HCT116 (cell line): ENCODE measurements at regions not wholly inside any gene's neighbourhood (a gene's known extent, or its start where the extent isn't known, plus 50 kb on each side); places are given as distances from the start of the nearest gene placed in this dataset.

Experiments
- ATAC-seq: fragments of 200-7000 bp; cut with Tn5 transposase; 2 replicates; pipeline ENCODE4 v1.9.1; 2020; ENCODE audit warnings: mild to moderate bottlenecking, moderate library complexity
- BruUV-seq: library from RNA; stranded (reverse); fragments of 400-500 nt; replicated peaks from 2 replicates; lab custom pipeline; 2021; lab: Mats Ljungman, UMichigan
- CTCF ChIA-PET: fragments of 300-600 bp; sonication (Branson Sonifier 250); formaldehyde crosslinking; loops from one replicate; lab custom pipeline; 2021; ENCODE audit warnings: antibody characterized with exemption; lab: Charles Lee
- POLR2A ChIA-PET: fragments of 300-600, 350-600 bp; sonication (Branson Sonifier 250); formaldehyde crosslinking; loops from one replicate; lab custom pipeline; 2021; ENCODE audit warnings: antibody characterized with exemption; lab: Charles Lee
- RAD21 ChIA-PET, 2 experiments: fragments of 300-600 bp; sonication (Branson Sonifier 250); formaldehyde crosslinking; loops; one replicate each; lab custom pipeline; 2023; ENCODE audit warnings: low total read pairs in 2 of 2; ENCODE audit not compliant: uncharacterized antibody in 2 of 2, unreplicated experiment in 2 of 2, low non-redundant PET in 1 of 2; lab: Charles Lee
- DNase-seq: peaks from one replicate; pipeline ENCODE4 v3.0.0-alpha.2; 2010; ENCODE audit warnings: low read depth, low spot score
- H2AFZ ChIP-seq: fragments of 200-600 bp; shearing (Covaris generic), sonication (generic); 2 replicates; pipeline ENCODE4 v1.6.1; 2017; ENCODE audit warnings: low read depth, mixed run types, mixed read lengths, antibody characterized with exemption, low read length; ENCODE audit not compliant: poor library complexity, severe bottlenecking
- H3K27ac ChIP-seq: 2 replicates; pipeline ENCODE4 v1.5.1; 2012; ENCODE audit warnings: low read depth, low read length
- H3K27me3 ChIP-seq: fragments of 200-600 bp; sonication (generic); 2 replicates; pipeline ENCODE4 v1.6.1; 2016; ENCODE audit warnings: mixed run types, low read length, mixed read lengths; ENCODE audit not compliant: insufficient read depth
- H3K36me3 ChIP-seq, 2 experiments: fragments of 200-500 bp in 1 of 2; fragments of 200-600 bp in 1 of 2; sonication (Bioruptor generic) in 1 of 2; sonication (generic) in 1 of 2; 2 replicates each; pipeline versions ENCODE4 v1.5.1 to v1.6.1; 2014 to 2016; ENCODE audit warnings: low read length in 2 of 2, inconsistent platforms in 1 of 2, mixed read lengths in 1 of 2, mixed run types in 1 of 2; ENCODE audit not compliant: insufficient read depth in 2 of 2, control insufficient read depth in 1 of 2
- H3K4me1 ChIP-seq, 2 experiments: fragments of 200-600 bp in 1 of 2; sonication (generic) in 1 of 2; 2 replicates each; pipeline versions ENCODE4 v1.5.1 to v1.6.1; 2012 to 2017; ENCODE audit warnings: low read length in 2 of 2, inconsistent platforms in 1 of 2, mild to moderate bottlenecking in 1 of 2, mixed read lengths in 1 of 2, mixed run types in 1 of 2, moderate library complexity in 1 of 2; ENCODE audit not compliant: insufficient read depth in 2 of 2, control insufficient read depth in 1 of 2
- H3K4me2 ChIP-seq: fragments of 200-600 bp; sonication (generic); 2 replicates; pipeline ENCODE4 v1.6.1; 2017; ENCODE audit warnings: mixed run types, low read length, mixed read lengths
- H3K4me3 ChIP-seq, 2 experiments: fragments of 200-600 bp in 1 of 2; sonication (generic) in 1 of 2; replicated peaks in 1 of 2; 2 replicates each; pipeline ENCODE4 v1.5.1; 2011 to 2016; ENCODE audit warnings: low read length in 2 of 2, control low read depth in 1 of 2, low read depth in 1 of 2, mild to moderate bottlenecking in 1 of 2, mixed read lengths in 1 of 2, mixed run types in 1 of 2
- H3K79me2 ChIP-seq: fragments of 200-600 bp; sonication (generic); 2 replicates; pipeline ENCODE4 v1.6.1; 2017; ENCODE audit warnings: mild to moderate bottlenecking, mixed run types, low read length, moderate library complexity, mixed read lengths; ENCODE audit not compliant: insufficient read depth
- H3K9ac ChIP-seq: fragments of 200-600 bp; sonication (generic); 2 replicates; pipeline ENCODE4 v1.6.1; 2016; ENCODE audit warnings: low read length, mixed read lengths
- H3K9me2 ChIP-seq: fragments of 200-600 bp; sonication (generic), shearing (Covaris generic); 2 replicates; pipeline ENCODE4 v1.6.1; 2017; ENCODE audit warnings: mixed run types, mild to moderate bottlenecking, moderate library complexity; ENCODE audit not compliant: insufficient read depth
- H3K9me3 ChIP-seq, 2 experiments: fragments of 200-500 bp in 1 of 2; fragments of 200-600 bp in 1 of 2; sonication (Bioruptor generic) in 1 of 2; sonication (generic) in 1 of 2; 2 replicates each; pipeline ENCODE4 v1.6.1; 2014 to 2017; ENCODE audit warnings: low read length in 2 of 2, mixed read lengths in 2 of 2, inconsistent platforms in 1 of 2, low read depth in 1 of 2, mild to moderate bottlenecking in 1 of 2, mixed run types in 1 of 2, moderate library complexity in 1 of 2; ENCODE audit not compliant: control insufficient read depth in 1 of 2, insufficient read depth in 1 of 2
- H4K20me1 ChIP-seq: fragments of 200-600 bp; sonication (generic), shearing (Covaris generic); 2 replicates; pipeline ENCODE4 v1.6.1; 2017; ENCODE audit warnings: mixed run types, mild to moderate bottlenecking, moderate library complexity; ENCODE audit not compliant: insufficient read depth
- CEBPB ChIP-seq: IDR thresholded peaks from 2 replicates; pipeline ENCODE4 v1.6.1; 2012; ENCODE audit warnings: low read depth
- CTCF ChIP-seq, 3 experiments: fragments of 200-600 bp in 1 of 3; sonication (generic) in 1 of 3; IDR thresholded peaks in 2 of 3; conservative IDR thresholded peaks in 1 of 3; 2 replicates each; pipeline ENCODE4 v1.5.1; 2012 to 2017; ENCODE audit warnings: low read depth in 2 of 3, low read length in 2 of 3, antibody characterized with exemption in 1 of 3, borderline replicate concordance in 1 of 3, control low read depth in 1 of 3, mild to moderate bottlenecking in 1 of 3, mixed read lengths in 1 of 3, mixed run types in 1 of 3, moderate library complexity in 1 of 3; ENCODE audit not compliant: insufficient read depth in 1 of 3
- EZH2phosphoT487 ChIP-seq: fragments of 200-600 bp; IDR thresholded peaks from 2 replicates; pipeline ENCODE4 v1.6.1; 2018; ENCODE audit warnings: antibody characterized with exemption, borderline replicate concordance
- YY1 ChIP-seq: IDR thresholded peaks from 2 replicates; pipeline ENCODE4 v1.6.1; 2011; ENCODE audit warnings: low read length, low read depth, moderate library complexity, mild to moderate bottlenecking; ENCODE audit not compliant: insufficient replicate concordance; ENCODE audit errors: extremely low read depth
- ZNF274 ChIP-seq: fragments of 200-500 bp; sonication (Bioruptor generic); IDR thresholded peaks from 2 replicates; pipeline ENCODE4 v1.6.1; 2014; ENCODE audit warnings: mild to moderate bottlenecking, low read depth, low read length, inconsistent platforms
- intact Hi-C: fragments of 100-400 bp; cut with micrococcal nuclease; formaldehyde crosslinking; loops from 2 replicates; pipeline ENCODE4 v1.10.0; 2022

GRCh38 chr9:85151741-85152140 is 482.2 kb downstream of the NTRK2 start:
- Histone ChIP-seq H3K27me3 (peaks cover 22% of the 10 kb centered on the region), H3K36me3 (no peaks in the 10 kb centered on the region), H3K4me1 (no peaks in the 10 kb centered on the region), H3K9me2 (no peaks in the 10 kb centered on the region), H3K27ac (no peak overlapping the region), H3K4me2 (no peak overlapping the region), H3K9ac (no peak overlapping the region), H3K4me3 (no peak overlapping the region), H3K79me2 (no peaks in the 10 kb centered on the region), H4K20me1 (no peaks in the 10 kb centered on the region), H2AFZ (no peak overlapping the region), H3K9me3 (no peaks in the 10 kb centered on the region)
- ChIA-PET CTCF (interaction anchor here (1.2 kb wide), 1 partner anchor 10 kb away, joined by 3 read pairs; no protein-coding TSS in a partner anchor), POLR2A (no interaction called here), RAD21 (no interaction called here)
- ATAC-seq: no peak
- no peak for DNase-seq
- intact Hi-C loops: no loop called here
- no peak for TF ChIP-seq YY1
- TF ChIP-seq ZNF274: no peak
- TF ChIP-seq CEBPB: no peak
- TF ChIP-seq CTCF (IDR thresholded peaks at IDR 0.05 in 2 of 3, conservative IDR thresholded peaks at IDR 0.05 in 1 of 3; ENCODE audit: borderline replicate concordance in 1 of 3, insufficient read depth in 1 of 3, low read depth in 2 of 3, low read length in 2 of 3): no peak
- no TSS peak for BruUV-seq

DNA sequence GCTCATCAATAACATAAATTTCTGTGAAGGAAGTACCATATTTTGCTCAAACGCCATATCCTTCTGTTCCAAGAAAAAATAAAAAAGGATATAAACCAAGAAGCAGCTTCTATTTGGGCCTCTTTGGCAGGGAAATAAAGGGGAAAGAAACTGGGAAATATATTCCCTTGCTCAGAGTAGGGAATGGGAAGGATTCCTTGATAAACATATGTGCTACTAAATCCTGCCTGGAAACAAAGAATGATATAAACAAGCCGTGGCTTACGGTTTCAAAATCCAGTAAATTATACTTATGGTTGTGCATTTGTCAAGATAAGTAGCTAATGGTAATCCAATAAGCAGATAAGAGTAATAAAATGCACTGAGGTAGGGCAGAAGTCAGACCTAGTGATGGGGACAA is 481.6 kb downstream of the NTRK2 start:
- Histone ChIP-seq H3K27ac (no peak overlapping the region), H3K4me3 (no peak overlapping the region), H2AFZ (no peak overlapping the region), H3K4me1 (no peaks in the 10 kb centered on the region), H3K9ac (no peak overlapping the region), H3K9me2 (no peaks in the 10 kb centered on the region), H4K20me1 (no peaks in the 10 kb centered on the region), H3K4me2 (no peak overlapping the region), H3K36me3 (no peaks in the 10 kb centered on the region), H3K27me3 (peaks cover 20% of the 10 kb centered on the region), H3K79me2 (no peaks in the 10 kb centered on the region), H3K9me3 (no peaks in the 10 kb centered on the region)
- RAD21 ChIA-PET: no interaction called here
- no peak for DNase-seq
- no peak for ATAC-seq
- no TSS peak for BruUV-seq
- POLR2A ChIA-PET: no interaction called here
- no peak for TF ChIP-seq EZH2phosphoT487
- CTCF ChIA-PET: no interaction called here
- intact Hi-C loops: no loop called here
